GM21529 (cell line): ENCODE measurements at regions not wholly inside any gene's neighbourhood (a gene's known extent, or its start where the extent isn't known, plus 50 kb on each side); places are given as distances from the start of the nearest gene placed in this dataset.

Experiments
- ATAC-seq: cut with Tn5 transposase; IDR thresholded peaks from one replicate; pipeline ENCODE4 v1.9.1; 2021; ENCODE audit not compliant: unreplicated experiment

- no peak for ATAC-seq
Observed at GRCh38 chr13:80604098-80604497, 263.2 kb upstream of the SPRY2 start.

GRCh38 chr13:80603351-80603750, 262.4 kb upstream of the SPRY2 start:
- ATAC-seq, result no peak

- no peak for ATAC-seq
Observed at GRCh38 chr13:80599765-80600164, 258.8 kb upstream of the SPRY2 start.

- ATAC-seq, result no peak
Observed at GRCh38 chr13:80598189-80598588, 257.3 kb upstream of the SPRY2 start.

- no peak for ATAC-seq
Observed at GRCh38 chr13:80591976-80592740, 251.2 kb upstream of the SPRY2 start.

- no peak for ATAC-seq
Observed at GRCh38 chr13:80590551-80590950, 249.6 kb upstream of the SPRY2 start.

- ATAC-seq, result no peak
Observed at GRCh38 chr13:80586356-80586755, 245.4 kb upstream of the SPRY2 start.

GRCh38 chr13:80585531-80585930, 244.6 kb upstream of the SPRY2 start:
- no peak for ATAC-seq

GRCh38 chr13:80584785-80585184, 243.9 kb upstream of the SPRY2 start:
- ATAC-seq, result no peak

GRCh38 chr13:80584306-80584705, 243.4 kb upstream of the SPRY2 start:
- no peak for ATAC-seq

GRCh38 chr13:80577926-80578670, 237.2 kb upstream of the SPRY2 start:
- no peak for ATAC-seq

- no peak for ATAC-seq
Observed at GRCh38 chr13:80577285-80577684, 236.4 kb upstream of the SPRY2 start.

GRCh38 chr13:80574113-80574850, 233.4 kb upstream of the SPRY2 start:
- no peak for ATAC-seq

GRCh38 chr13:80572923-80573316, 232.0 kb upstream of the SPRY2 start:
- ATAC-seq, result no peak

- ATAC-seq, result no peak
Observed at GRCh38 chr13:80572308-80572922, 231.5 kb upstream of the SPRY2 start.

- no peak for ATAC-seq
Observed at GRCh38 chr13:80571346-80572307, 230.7 kb upstream of the SPRY2 start.

GRCh38 chr13:80563439-80563838, 222.5 kb upstream of the SPRY2 start:
- no peak for ATAC-seq

- no peak for ATAC-seq
Observed at GRCh38 chr13:80562433-80563156, 221.7 kb upstream of the SPRY2 start.

GRCh38 chr13:80560609-80561008, 219.7 kb upstream of the SPRY2 start:
- no peak for ATAC-seq

- ATAC-seq, result no peak
Observed at GRCh38 chr13:80559944-80560343, 219.0 kb upstream of the SPRY2 start.
